HepG2 (cell line): ENCODE measurements at regions not wholly inside any gene's neighbourhood (a gene's known extent, or its start where the extent isn't known, plus 50 kb on each side); places are given as distances from the start of the nearest gene placed in this dataset.

ENCODE experiments used
- ATAC-seq: fragments of 200-7000 bp; cut with Tn5 transposase; 3 replicates; pipeline ENCODE4 v1.9.1; 2020; ENCODE audit warnings: mild to moderate bottlenecking, moderate library complexity
- BruUV-seq: library from RNA; stranded (reverse); fragments of 400-500 nt; replicated peaks from 2 replicates; lab custom pipeline; 2021; lab: Mats Ljungman, UMichigan
- CTCF ChIA-PET: fragments of 300-600 bp; formaldehyde crosslinking; extraction: SDS; loops from one replicate; lab custom pipeline; 2021; ENCODE audit warnings: low total read pairs, inconsistent platforms, low intra/inter-chr PET ratio; lab: Yijun Ruan, JAX
- POLR2A ChIA-PET: fragments of 350-600 bp; sonication (Branson Sonifier 250); formaldehyde crosslinking; loops from one replicate; lab custom pipeline; 2020; ENCODE audit warnings: antibody characterized with exemption, inconsistent platforms; lab: Yijun Ruan, JAX
- DNase-seq: peaks from one replicate; pipeline ENCODE4 v3.0.0-alpha.2; 2015; ENCODE audit warnings: low spot score
- FAIRE-seq: peaks from 3 replicates; lab custom pipeline; 2011; peaks lifted over from hg19 to GRCh38; lab: Jason Lieb, UNC
- H2AFZ ChIP-seq: one replicate; pipeline ENCODE4 v1.6.1; 2011; ENCODE audit warnings: low read length, inconsistent platforms
- H3K27ac ChIP-seq: fragments of 300-600 bp; 3 replicates; pipeline ENCODE4 v1.8.0; 2011; ENCODE audit warnings: mixed run types, mild to moderate bottlenecking, mixed read lengths, low read length, inconsistent platforms; ENCODE audit not compliant: insufficient read depth; ENCODE audit errors: extremely low read length
- H3K27me3 ChIP-seq, 2 experiments: fragments of 200-600 bp in 1 of 2; 2 replicates in 1 of 2; 3 replicates in 1 of 2; pipeline versions ENCODE4 v1.6.0 to v1.8.0; 2011; ENCODE audit warnings: low read length in 2 of 2, mild to moderate bottlenecking in 2 of 2, moderate library complexity in 2 of 2, inconsistent platforms in 1 of 2; ENCODE audit not compliant: insufficient read depth in 2 of 2, control insufficient read depth in 1 of 2
- H3K36me3 ChIP-seq, 2 experiments: fragments of 200-600 bp in 1 of 2; replicated peaks in 1 of 2; 2 replicates in 1 of 2; 3 replicates in 1 of 2; pipeline versions ENCODE4 v1.5.1 to v1.8.0; 2011; ENCODE audit warnings: low read length in 2 of 2, inconsistent platforms in 1 of 2; ENCODE audit not compliant: insufficient read depth in 2 of 2, control insufficient read depth in 1 of 2
- H3K4me1 ChIP-seq: 2 replicates; pipeline ENCODE4 v1.5.1; 2012; ENCODE audit warnings: low read length, inconsistent platforms; ENCODE audit not compliant: insufficient read depth
- H3K4me2 ChIP-seq: 2 replicates; pipeline ENCODE4 v1.6.0; 2011; ENCODE audit warnings: low read depth, low read length, inconsistent platforms
- H3K4me3 ChIP-seq, 3 experiments: fragments of 200-600 bp in 1 of 3; sonication (generic), shearing (Covaris generic) in 1 of 3; replicated peaks in 1 of 3; 2 replicates each; pipeline ENCODE4 v1.5.1; 2011 to 2016; ENCODE audit warnings: low read length in 3 of 3, inconsistent platforms in 2 of 3, low read depth in 2 of 3, mild to moderate bottlenecking in 2 of 3, control low read depth in 1 of 3, mixed read lengths in 1 of 3; ENCODE audit not compliant: insufficient read depth in 1 of 3
- H3K79me2 ChIP-seq: one replicate; pipeline ENCODE4 v1.6.1; 2011; ENCODE audit warnings: low read length, inconsistent platforms; ENCODE audit not compliant: insufficient read depth
- H3K9ac ChIP-seq: 2 replicates; pipeline ENCODE4 v1.6.0; 2011; ENCODE audit warnings: mild to moderate bottlenecking, low read depth, low read length, inconsistent platforms; ENCODE audit not compliant: insufficient read depth
- H3K9me3 ChIP-seq: 2 replicates; pipeline ENCODE4 v1.5.1; 2012; ENCODE audit warnings: mild to moderate bottlenecking, low read length
- H4K20me1 ChIP-seq: 2 replicates; pipeline ENCODE4 v1.6.0; 2011; ENCODE audit warnings: inconsistent platforms, mild to moderate bottlenecking, low read length, moderate library complexity; ENCODE audit not compliant: insufficient read depth
- E2F5 ChIP-seq: sonication (generic); formaldehyde crosslinking; conservative IDR thresholded peaks from 2 replicates; pipeline ENCODE4 v1.4.0; 2020; ENCODE audit warnings: missing genetic modification reagents
- HNF4A ChIP-seq: sonication (generic); formaldehyde crosslinking; IDR thresholded peaks from 2 replicates; pipeline ENCODE4 v1.4.0; 2020; ENCODE audit warnings: missing genetic modification reagents
- MTA1 ChIP-seq: sonication (generic); formaldehyde crosslinking; IDR thresholded peaks from 2 replicates; pipeline ENCODE4 v1.4.0; 2020; ENCODE audit warnings: missing genetic modification reagents, mild to moderate bottlenecking, borderline replicate concordance
- PTBP1 ChIP-seq: fragments of 200-400 bp; formaldehyde crosslinking; IDR thresholded peaks from 2 replicates; pipeline ENCODE4 v1.6.1; 2018; ENCODE audit warnings: low read length, low read depth; ENCODE audit not compliant: poor library complexity, severe bottlenecking
- RCOR2 ChIP-seq: IDR thresholded peaks from 2 replicates; pipeline ENCODE4 v1.6.1; 2016; ENCODE audit warnings: missing biosample characterization, missing genetic modification reagents
- ZFP1 ChIP-seq: IDR thresholded peaks from 2 replicates; pipeline ENCODE4 v1.6.1; 2016
- ZNF431 ChIP-seq: sonication (generic); formaldehyde crosslinking; IDR thresholded peaks from 2 replicates; pipeline ENCODE4 v1.9.0; 2022; ENCODE audit warnings: missing genetic modification reagents, low read depth, mild to moderate bottlenecking, borderline replicate concordance
- ZSCAN20 ChIP-seq: sonication (generic); formaldehyde crosslinking; IDR thresholded peaks from 2 replicates; pipeline ENCODE4 v1.4.0; 2020; ENCODE audit warnings: missing genetic modification reagents, mild to moderate bottlenecking, borderline replicate concordance
- ZZZ3 ChIP-seq: sonication (generic); formaldehyde crosslinking; IDR thresholded peaks from 2 replicates; pipeline ENCODE4 v1.4.0; 2020; ENCODE audit warnings: missing genetic modification reagents, mild to moderate bottlenecking, borderline replicate concordance
- WGBS: methylation state at CpG from one replicate; pipeline ENCODE4 v1.1.6; 2017; ENCODE audit warnings: low lambda C conversion rate; 5-methylcytosine and 5-hydroxymethylcytosine counted together
- in situ Hi-C: cut with HindIII; loops from 2 replicates; pipeline ENCODE4 v1.10.0; 2017; ENCODE audit warnings: low pct_unique_long_range_greater_than_20kb; ENCODE audit not compliant: extremely low pct_ligation_motif_present
- intact Hi-C: fragments of 100-400 bp; cut with micrococcal nuclease; formaldehyde crosslinking; loops from one replicate; pipeline ENCODE4 v1.10.0; 2022; ENCODE audit not compliant: unreplicated experiment
- TF ChIP-seq, protein P1 (sequence below): fragments of 450-650 bp; IDR thresholded peaks from 2 replicates; pipeline ENCODE4 v1.6.1; 2017; ENCODE audit warnings: mild to moderate bottlenecking

- Histone ChIP-seq H2AFZ (no peak overlapping the region), H3K9ac (no peak overlapping the region), H3K27ac (no peak overlapping the region), H3K4me3 (no peak overlapping the region), H3K4me1 (no peaks in the 10 kb centered on the region), H3K79me2 (no peaks in the 10 kb centered on the region), H3K9me3 (no peaks in the 10 kb centered on the region), H3K36me3 (no peaks in the 10 kb centered on the region), H3K4me2 (no peak overlapping the region), H3K27me3 (no peaks in the 10 kb centered on the region), H4K20me1 (no peaks in the 10 kb centered on the region)
- in situ Hi-C loops = no loop called here
- no TSS peak for BruUV-seq
- ATAC-seq (no peak), FAIRE-seq (no peak), DNase-seq (no peak)
- ChIA-PET CTCF (no interaction called here), POLR2A (no interaction called here)
- 20% methylated on average over 11 of the region's 12 CpGs for WGBS
- intact Hi-C loops = no loop called here
- TF ChIP-seq HNF4A (no peak), PTBP1 (no peak)
Observed at GRCh38 chr7:136213012-136213411, 235.9 kb upstream of the MTPN start.

DNA sequence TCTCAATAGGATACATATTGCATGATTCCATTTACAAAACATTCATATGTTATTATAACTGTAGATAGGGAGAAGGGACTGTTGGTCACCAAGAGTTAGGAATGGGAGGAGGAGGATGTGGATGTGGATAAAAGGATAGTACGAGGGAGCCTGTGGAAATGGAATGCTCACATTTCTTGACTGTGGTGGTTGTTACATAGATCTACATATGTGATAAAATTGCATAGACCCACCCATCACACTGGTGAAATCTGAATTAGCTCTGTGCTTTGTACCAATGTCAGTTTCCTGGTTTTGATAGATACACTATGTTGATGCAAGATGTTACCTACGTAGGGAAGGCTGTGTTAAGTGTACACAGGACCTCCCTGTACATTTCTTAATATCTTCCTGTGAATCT lies 233.5 kb upstream of the MTPN start:
- Histone ChIP-seq H3K27ac (no peak overlapping the region), H3K4me1 (no peaks in the 10 kb centered on the region), H3K4me3 (no peak overlapping the region), H4K20me1 (no peaks in the 10 kb centered on the region), H3K36me3 (no peaks in the 10 kb centered on the region), H3K27me3 (no peaks in the 10 kb centered on the region), H3K4me2 (no peak overlapping the region), H3K9me3 (no peaks in the 10 kb centered on the region)
- DNase-seq (no peak), FAIRE-seq (no peak), ATAC-seq (no peak)
- intact Hi-C loops = no loop called here
- BruUV-seq = no TSS peak
- TF ChIP-seq, protein P1, sequence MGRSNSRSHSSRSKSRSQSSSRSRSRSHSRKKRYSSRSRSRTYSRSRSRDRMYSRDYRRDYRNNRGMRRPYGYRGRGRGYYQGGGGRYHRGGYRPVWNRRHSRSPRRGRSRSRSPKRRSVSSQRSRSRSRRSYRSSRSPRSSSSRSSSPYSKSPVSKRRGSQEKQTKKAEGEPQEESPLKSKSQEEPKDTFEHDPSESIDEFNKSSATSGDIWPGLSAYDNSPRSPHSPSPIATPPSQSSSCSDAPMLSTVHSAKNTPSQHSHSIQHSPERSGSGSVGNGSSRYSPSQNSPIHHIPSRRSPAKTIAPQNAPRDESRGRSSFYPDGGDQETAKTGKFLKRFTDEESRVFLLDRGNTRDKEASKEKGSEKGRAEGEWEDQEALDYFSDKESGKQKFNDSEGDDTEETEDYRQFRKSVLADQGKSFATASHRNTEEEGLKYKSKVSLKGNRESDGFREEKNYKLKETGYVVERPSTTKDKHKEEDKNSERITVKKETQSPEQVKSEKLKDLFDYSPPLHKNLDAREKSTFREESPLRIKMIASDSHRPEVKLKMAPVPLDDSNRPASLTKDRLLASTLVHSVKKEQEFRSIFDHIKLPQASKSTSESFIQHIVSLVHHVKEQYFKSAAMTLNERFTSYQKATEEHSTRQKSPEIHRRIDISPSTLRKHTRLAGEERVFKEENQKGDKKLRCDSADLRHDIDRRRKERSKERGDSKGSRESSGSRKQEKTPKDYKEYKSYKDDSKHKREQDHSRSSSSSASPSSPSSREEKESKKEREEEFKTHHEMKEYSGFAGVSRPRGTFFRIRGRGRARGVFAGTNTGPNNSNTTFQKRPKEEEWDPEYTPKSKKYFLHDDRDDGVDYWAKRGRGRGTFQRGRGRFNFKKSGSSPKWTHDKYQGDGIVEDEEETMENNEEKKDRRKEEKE = no peak
- no peak for TF ChIP-seq ZFP1 (CRISPR knock-in tag)
- TF ChIP-seq ZSCAN20 (CRISPR knock-in tag) = no peak
- TF ChIP-seq ZZZ3 (CRISPR knock-in tag) = no peak
- TF ChIP-seq E2F5 (CRISPR knock-in tag) = no peak
- no peak for TF ChIP-seq RCOR2
- TF ChIP-seq MTA1 (CRISPR knock-in tag) = no peak
- no peak for TF ChIP-seq ZNF431 (CRISPR knock-in tag)
- TF ChIP-seq, all 625 proteins: peak for 0
- in situ Hi-C loops = no loop called here
- no peak overlapping the region for H2AFZ ChIP-seq
- no peaks in the 10 kb centered on the region for H3K79me2 ChIP-seq
- WGBS = 0% methylated on average over 2 of the region's 2 CpGs
- H3K9ac ChIP-seq = no peak overlapping the region
- CTCF ChIA-PET = no interaction called here
- POLR2A ChIA-PET = no interaction called here
